Keratinocyte (primary cell): ENCODE measurements at regions not wholly inside any gene's neighbourhood (a gene's known extent, or its start where the extent isn't known, plus 50 kb on each side); places are given as distances from the start of the nearest gene placed in this dataset.

ENCODE experiments used
- CTCF ChIP-seq, 3 experiments: IDR thresholded peaks in 1 of 3; conservative IDR thresholded peaks in 1 of 3; optimal IDR thresholded peaks in 1 of 3; 2 replicates in 2 of 3; 3 replicates in 1 of 3; pipeline versions ENCODE3 to v1.5.1; 2011; ENCODE audit warnings: low read length in 3 of 3, mild to moderate bottlenecking in 3 of 3, moderate library complexity in 2 of 3, control low read depth in 1 of 3, inconsistent platforms in 1 of 3; ENCODE audit not compliant: insufficient read depth in 2 of 3; ENCODE audit errors: extremely low read depth in 1 of 3
- EZH2 ChIP-seq: IDR thresholded peaks from one replicate; pipeline ENCODE4 v1.6.1; 2012; ENCODE audit warnings: inconsistent platforms, mild to moderate bottlenecking, low read length, moderate library complexity

GRCh38 chr3:101954936-101955335 lies 105.6 kb downstream of the NFKBIZ start:
- no peak for TF ChIP-seq CTCF (optimal IDR thresholded peaks at IDR 0.05 in 1 of 3, IDR thresholded peaks at IDR 0.05 in 1 of 3, conservative IDR thresholded peaks at IDR 0.05 in 1 of 3; ENCODE audit: extremely low read depth in 1 of 3, insufficient read depth in 2 of 3, low read length in 3 of 3)
- TF ChIP-seq EZH2: no peak
